ENCODE measurements at regions not wholly inside any gene's neighbourhood (a gene's known extent, or its start where the extent isn't known, plus 50 kb on each side); places are given as distances from the start of the nearest gene placed in this dataset.

DNA sequence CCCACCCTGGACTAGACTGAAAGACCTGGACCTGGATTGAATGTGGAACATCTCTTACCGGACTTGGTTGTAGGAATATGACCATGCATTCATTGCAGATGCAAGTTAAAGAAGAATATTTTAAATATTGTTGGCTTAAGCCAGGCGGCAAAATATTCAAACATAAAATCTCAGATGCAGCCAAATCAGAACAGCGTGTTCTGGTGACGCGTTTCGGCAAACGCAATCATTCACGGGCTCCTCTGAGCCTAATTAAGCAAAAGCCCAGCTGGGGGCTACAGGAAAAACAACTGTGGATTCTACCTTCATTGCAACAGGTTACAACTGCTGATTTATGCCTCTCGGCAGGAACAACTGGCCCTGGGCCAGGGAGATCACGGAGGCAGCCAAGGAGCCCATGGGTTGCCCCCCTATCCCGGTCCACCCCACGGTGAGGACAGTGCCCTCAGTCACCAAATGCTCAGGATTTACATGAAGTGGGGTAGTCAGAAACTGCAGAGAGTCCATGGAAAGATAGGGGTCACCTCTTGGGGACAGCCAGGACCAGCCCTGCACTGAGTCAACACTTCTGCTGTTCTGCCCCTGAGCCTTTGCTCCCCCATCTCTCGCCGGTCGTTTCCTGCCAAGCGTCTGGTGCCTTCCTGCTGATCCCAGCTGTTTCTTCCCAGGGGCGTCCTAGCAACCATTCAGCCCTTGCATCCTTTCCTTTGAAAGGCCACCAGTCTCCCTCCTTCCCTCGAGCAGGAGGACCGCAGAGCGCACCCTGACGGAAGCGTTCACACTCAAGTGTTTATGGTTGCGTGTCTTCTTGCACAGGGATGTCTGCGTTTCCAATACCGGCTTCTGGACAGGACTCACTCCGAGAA is 64.4 kb upstream of the SFMBT2 start:
- peak overlapping the region; percentile 30 for H3K4me3 ChIP-seq (ENCODE audit: low read length)
- no peak overlapping the region for H3K9ac ChIP-seq (ENCODE audit: low read length)
- no peaks in the 10 kb centered on the region for H3K36me3 ChIP-seq (ENCODE audit: control insufficient read depth, insufficient read depth, low read length)
- H3K27me3 ChIP-seq (ENCODE audit: control insufficient read depth, insufficient read depth, low read length): no peaks in the 10 kb centered on the region
- H3K27ac ChIP-seq (ENCODE audit: low read depth, low read length): no peak overlapping the region
- H3K4me1 ChIP-seq (ENCODE audit: control insufficient read depth, insufficient read depth, low read length): peaks cover 4% of the 10 kb centered on the region

DNA sequence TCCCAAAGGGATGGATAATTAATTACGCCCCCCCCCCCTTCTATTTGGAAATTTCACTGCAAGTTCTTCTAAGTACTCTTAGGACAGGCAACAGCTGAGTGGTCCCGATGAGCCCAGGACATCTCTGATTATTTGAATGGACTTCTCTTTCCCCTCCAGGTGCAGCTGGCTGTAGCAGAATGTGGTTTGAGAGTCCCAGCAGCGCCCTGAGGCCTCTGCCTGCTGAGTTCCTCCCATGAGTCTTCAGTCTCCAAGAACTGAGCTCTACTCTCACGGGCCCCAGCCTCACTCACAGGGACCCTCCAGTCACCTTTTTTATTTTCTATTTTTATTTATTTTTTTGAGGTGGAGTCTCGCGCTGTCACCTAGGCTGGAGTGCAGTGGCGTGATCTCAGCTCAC is 63.6 kb upstream of the SFMBT2 start:
- Histone ChIP-seq H3K27me3 (ENCODE audit: control insufficient read depth, insufficient read depth, low read length) (no peaks in the 10 kb centered on the region), H3K36me3 (ENCODE audit: control insufficient read depth, insufficient read depth, low read length) (no peaks in the 10 kb centered on the region), H3K4me3 (ENCODE audit: low read length) (no peak overlapping the region), H3K4me1 (ENCODE audit: control insufficient read depth, insufficient read depth, low read length) (peaks cover 4% of the 10 kb centered on the region), H3K27ac (ENCODE audit: low read depth, low read length) (no peak overlapping the region), H3K9ac (ENCODE audit: low read length) (no peak overlapping the region)

- H3K27ac ChIP-seq (ENCODE audit: low read depth, low read length): no peak overlapping the region
- H3K4me1 ChIP-seq (ENCODE audit: control insufficient read depth, insufficient read depth, low read length): peaks cover 4% of the 10 kb centered on the region
- H3K36me3 ChIP-seq (ENCODE audit: control insufficient read depth, insufficient read depth, low read length): no peaks in the 10 kb centered on the region
- H3K4me3 ChIP-seq (ENCODE audit: low read length): no peak overlapping the region
- H3K9ac ChIP-seq (ENCODE audit: low read length): no peak overlapping the region
- no peaks in the 10 kb centered on the region for H3K27me3 ChIP-seq (ENCODE audit: control insufficient read depth, insufficient read depth, low read length)
These were observed 62.6 kb upstream of the SFMBT2 start for GRCh38 chr10:7473474-7473873.

- no peak overlapping the region for H3K4me3 ChIP-seq (ENCODE audit: low read length)
- no peaks in the 10 kb centered on the region for H3K27me3 ChIP-seq (ENCODE audit: control insufficient read depth, insufficient read depth, low read length)
- peaks cover 4% of the 10 kb centered on the region for H3K4me1 ChIP-seq (ENCODE audit: control insufficient read depth, insufficient read depth, low read length)
- H3K27ac ChIP-seq (ENCODE audit: low read depth, low read length): peak overlapping the region; percentile 17
- H3K9ac ChIP-seq (ENCODE audit: low read length): no peak overlapping the region
- no peaks in the 10 kb centered on the region for H3K36me3 ChIP-seq (ENCODE audit: control insufficient read depth, insufficient read depth, low read length)
These were observed 61.0 kb upstream of the SFMBT2 start for GRCh38 chr10:7471720-7472367.

DNA sequence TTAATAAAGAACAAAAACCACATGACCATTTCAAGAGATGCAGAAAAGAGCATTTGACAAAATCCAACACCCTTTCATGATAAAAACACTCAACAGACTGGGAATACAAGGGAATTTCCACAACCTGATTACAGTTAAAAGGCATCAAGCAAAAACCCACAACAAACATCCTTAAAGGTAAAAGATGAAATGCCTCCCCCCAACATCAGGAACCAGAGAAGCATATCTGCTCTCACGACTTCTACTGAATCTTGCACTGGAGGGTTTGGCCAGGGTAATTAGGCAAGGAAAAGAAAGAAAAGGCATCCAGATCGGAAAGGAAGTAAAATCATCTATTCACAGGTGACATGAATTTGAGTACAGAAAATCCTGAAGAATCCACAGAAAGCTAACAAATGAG is 59.5 kb upstream of the SFMBT2 start:
- no peak overlapping the region for H3K27ac ChIP-seq (ENCODE audit: low read depth, low read length)
- H3K36me3 ChIP-seq (ENCODE audit: control insufficient read depth, insufficient read depth, low read length): no peaks in the 10 kb centered on the region
- H3K4me3 ChIP-seq (ENCODE audit: low read length): no peak overlapping the region
- no peak overlapping the region for H3K9ac ChIP-seq (ENCODE audit: low read length)
- H3K27me3 ChIP-seq (ENCODE audit: control insufficient read depth, insufficient read depth, low read length): no peaks in the 10 kb centered on the region
- peaks cover 3% of the 10 kb centered on the region for H3K4me1 ChIP-seq (ENCODE audit: control insufficient read depth, insufficient read depth, low read length)

DNA sequence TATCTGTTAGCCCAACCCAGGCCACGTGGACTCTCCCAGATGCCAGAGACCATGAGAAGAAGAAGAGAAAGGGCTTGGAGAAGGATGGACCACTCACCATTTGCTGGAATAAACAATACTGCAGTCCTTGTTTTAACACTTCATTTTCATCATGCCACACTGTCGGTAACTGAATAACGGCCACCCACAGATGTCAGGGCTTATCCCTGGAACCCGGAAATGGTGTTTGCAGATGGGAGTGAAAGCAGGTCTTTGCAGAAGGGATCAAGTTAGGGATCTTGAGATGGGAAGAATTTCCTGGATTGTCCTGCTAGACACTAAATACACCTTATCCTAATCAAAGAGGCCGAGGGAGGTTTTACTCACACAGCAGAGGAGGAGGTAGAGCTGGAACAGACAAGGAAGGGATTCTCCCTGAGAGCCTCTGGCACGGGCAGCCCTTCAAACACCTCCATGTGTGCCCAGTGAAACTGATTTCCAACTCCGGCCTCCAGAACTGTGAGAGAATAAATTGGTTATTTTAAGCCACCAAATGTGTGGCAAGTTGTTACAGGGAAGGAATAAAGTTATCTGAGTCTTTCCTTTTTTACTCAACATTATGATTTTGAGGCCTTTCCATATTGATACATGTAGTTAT is 56.3 kb upstream of the SFMBT2 start:
- no peak overlapping the region for H3K4me3 ChIP-seq (ENCODE audit: low read length)
- no peaks in the 10 kb centered on the region for H3K36me3 ChIP-seq (ENCODE audit: control insufficient read depth, insufficient read depth, low read length)
- H3K9ac ChIP-seq (ENCODE audit: low read length): no peak overlapping the region
- no peaks in the 10 kb centered on the region for H3K27me3 ChIP-seq (ENCODE audit: control insufficient read depth, insufficient read depth, low read length)
- no peaks in the 10 kb centered on the region for H3K4me1 ChIP-seq (ENCODE audit: control insufficient read depth, insufficient read depth, low read length)
- H3K27ac ChIP-seq (ENCODE audit: low read depth, low read length): no peak overlapping the region

DNA sequence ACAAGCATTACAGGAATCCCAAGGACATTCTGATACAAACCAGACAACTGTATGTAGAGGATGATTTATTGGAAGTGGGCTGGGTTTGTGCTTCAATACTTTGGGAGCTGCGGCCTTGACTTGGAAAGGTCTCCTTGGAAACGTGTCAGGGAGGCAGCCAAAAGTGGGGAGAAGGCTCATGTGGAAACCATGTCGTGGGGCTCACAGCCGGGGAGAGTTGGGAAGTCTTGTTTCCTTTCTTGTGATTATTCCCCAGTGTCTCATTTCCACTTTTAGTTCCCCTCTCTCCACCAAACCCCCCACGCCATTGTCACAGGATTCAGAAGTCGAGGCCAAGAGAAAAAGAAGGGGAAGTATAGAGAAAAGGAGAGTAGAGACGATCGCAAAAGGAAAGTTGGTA is 53.9 kb upstream of the SFMBT2 start:
- Histone ChIP-seq H3K4me3 (ENCODE audit: low read length) (no peak overlapping the region), H3K36me3 (ENCODE audit: control insufficient read depth, insufficient read depth, low read length) (no peaks in the 10 kb centered on the region), H3K27me3 (ENCODE audit: control insufficient read depth, insufficient read depth, low read length) (no peaks in the 10 kb centered on the region), H3K27ac (ENCODE audit: low read depth, low read length) (no peak overlapping the region), H3K4me1 (ENCODE audit: control insufficient read depth, insufficient read depth, low read length) (no peaks in the 10 kb centered on the region), H3K9ac (ENCODE audit: low read length) (no peak overlapping the region)

Data from rectal smooth muscle tissue (tissue), 1 donor.